HCT116 (cell line): ENCODE measurements at regions not wholly inside any gene's neighbourhood (a gene's known extent, or its start where the extent isn't known, plus 50 kb on each side); places are given as distances from the start of the nearest gene placed in this dataset.

ENCODE experiments used
- ATAC-seq: fragments of 200-7000 bp; cut with Tn5 transposase; 2 replicates; pipeline ENCODE4 v1.9.1; 2020; ENCODE audit warnings: mild to moderate bottlenecking, moderate library complexity
- BruUV-seq: library from RNA; stranded (reverse); fragments of 400-500 nt; replicated peaks from 2 replicates; lab custom pipeline; 2021; lab: Mats Ljungman, UMichigan
- CTCF ChIA-PET: fragments of 300-600 bp; sonication (Branson Sonifier 250); formaldehyde crosslinking; loops from one replicate; lab custom pipeline; 2021; ENCODE audit warnings: antibody characterized with exemption; lab: Charles Lee
- POLR2A ChIA-PET: fragments of 300-600, 350-600 bp; sonication (Branson Sonifier 250); formaldehyde crosslinking; loops from one replicate; lab custom pipeline; 2021; ENCODE audit warnings: antibody characterized with exemption; lab: Charles Lee
- RAD21 ChIA-PET, 2 experiments: fragments of 300-600 bp; sonication (Branson Sonifier 250); formaldehyde crosslinking; loops; one replicate each; lab custom pipeline; 2023; ENCODE audit warnings: low total read pairs in 2 of 2; ENCODE audit not compliant: uncharacterized antibody in 2 of 2, unreplicated experiment in 2 of 2, low non-redundant PET in 1 of 2; lab: Charles Lee
- DNase-seq: peaks from one replicate; pipeline ENCODE4 v3.0.0-alpha.2; 2010; ENCODE audit warnings: low read depth, low spot score
- H2AFZ ChIP-seq: fragments of 200-600 bp; shearing (Covaris generic), sonication (generic); 2 replicates; pipeline ENCODE4 v1.6.1; 2017; ENCODE audit warnings: low read depth, mixed run types, mixed read lengths, antibody characterized with exemption, low read length; ENCODE audit not compliant: poor library complexity, severe bottlenecking
- H3K27ac ChIP-seq: 2 replicates; pipeline ENCODE4 v1.5.1; 2012; ENCODE audit warnings: low read depth, low read length
- H3K27me3 ChIP-seq: fragments of 200-600 bp; sonication (generic); 2 replicates; pipeline ENCODE4 v1.6.1; 2016; ENCODE audit warnings: mixed run types, low read length, mixed read lengths; ENCODE audit not compliant: insufficient read depth
- H3K36me3 ChIP-seq, 2 experiments: fragments of 200-500 bp in 1 of 2; fragments of 200-600 bp in 1 of 2; sonication (Bioruptor generic) in 1 of 2; sonication (generic) in 1 of 2; 2 replicates each; pipeline versions ENCODE4 v1.5.1 to v1.6.1; 2014 to 2016; ENCODE audit warnings: low read length in 2 of 2, inconsistent platforms in 1 of 2, mixed read lengths in 1 of 2, mixed run types in 1 of 2; ENCODE audit not compliant: insufficient read depth in 2 of 2, control insufficient read depth in 1 of 2
- H3K4me1 ChIP-seq, 2 experiments: fragments of 200-600 bp in 1 of 2; sonication (generic) in 1 of 2; 2 replicates each; pipeline versions ENCODE4 v1.5.1 to v1.6.1; 2012 to 2017; ENCODE audit warnings: low read length in 2 of 2, inconsistent platforms in 1 of 2, mild to moderate bottlenecking in 1 of 2, mixed read lengths in 1 of 2, mixed run types in 1 of 2, moderate library complexity in 1 of 2; ENCODE audit not compliant: insufficient read depth in 2 of 2, control insufficient read depth in 1 of 2
- H3K4me2 ChIP-seq: fragments of 200-600 bp; sonication (generic); 2 replicates; pipeline ENCODE4 v1.6.1; 2017; ENCODE audit warnings: mixed run types, low read length, mixed read lengths
- H3K4me3 ChIP-seq, 2 experiments: fragments of 200-600 bp in 1 of 2; sonication (generic) in 1 of 2; replicated peaks in 1 of 2; 2 replicates each; pipeline ENCODE4 v1.5.1; 2011 to 2016; ENCODE audit warnings: low read length in 2 of 2, control low read depth in 1 of 2, low read depth in 1 of 2, mild to moderate bottlenecking in 1 of 2, mixed read lengths in 1 of 2, mixed run types in 1 of 2
- H3K79me2 ChIP-seq: fragments of 200-600 bp; sonication (generic); 2 replicates; pipeline ENCODE4 v1.6.1; 2017; ENCODE audit warnings: mild to moderate bottlenecking, mixed run types, low read length, moderate library complexity, mixed read lengths; ENCODE audit not compliant: insufficient read depth
- H3K9ac ChIP-seq: fragments of 200-600 bp; sonication (generic); 2 replicates; pipeline ENCODE4 v1.6.1; 2016; ENCODE audit warnings: low read length, mixed read lengths
- H3K9me2 ChIP-seq: fragments of 200-600 bp; sonication (generic), shearing (Covaris generic); 2 replicates; pipeline ENCODE4 v1.6.1; 2017; ENCODE audit warnings: mixed run types, mild to moderate bottlenecking, moderate library complexity; ENCODE audit not compliant: insufficient read depth
- H3K9me3 ChIP-seq, 2 experiments: fragments of 200-500 bp in 1 of 2; fragments of 200-600 bp in 1 of 2; sonication (Bioruptor generic) in 1 of 2; sonication (generic) in 1 of 2; 2 replicates each; pipeline ENCODE4 v1.6.1; 2014 to 2017; ENCODE audit warnings: low read length in 2 of 2, mixed read lengths in 2 of 2, inconsistent platforms in 1 of 2, low read depth in 1 of 2, mild to moderate bottlenecking in 1 of 2, mixed run types in 1 of 2, moderate library complexity in 1 of 2; ENCODE audit not compliant: control insufficient read depth in 1 of 2, insufficient read depth in 1 of 2
- H4K20me1 ChIP-seq: fragments of 200-600 bp; sonication (generic), shearing (Covaris generic); 2 replicates; pipeline ENCODE4 v1.6.1; 2017; ENCODE audit warnings: mixed run types, mild to moderate bottlenecking, moderate library complexity; ENCODE audit not compliant: insufficient read depth
- CEBPB ChIP-seq: IDR thresholded peaks from 2 replicates; pipeline ENCODE4 v1.6.1; 2012; ENCODE audit warnings: low read depth
- EGR1 ChIP-seq: IDR thresholded peaks from 2 replicates; pipeline ENCODE4 v1.6.1; 2012; ENCODE audit warnings: low read depth
- ELF1 ChIP-seq: IDR thresholded peaks from 2 replicates; pipeline ENCODE4 v1.6.1; 2012; ENCODE audit warnings: low read depth, borderline replicate concordance
- EZH2 ChIP-seq: fragments of 200-600 bp; sonication (generic); IDR thresholded peaks from 2 replicates; pipeline ENCODE4 v1.6.1; 2017; ENCODE audit warnings: antibody characterized with exemption, mixed run types
- FOSL1 ChIP-seq: IDR thresholded peaks from 2 replicates; pipeline ENCODE4 v1.6.1; 2012; ENCODE audit warnings: low read depth
- POLR2AphosphoS5 ChIP-seq: IDR thresholded peaks from 2 replicates; pipeline ENCODE4 v1.6.1; 2011; ENCODE audit warnings: mild to moderate bottlenecking, low read depth, low read length, moderate library complexity
- RAD21 ChIP-seq: IDR thresholded peaks from 2 replicates; pipeline ENCODE4 v1.6.1; 2012; ENCODE audit warnings: low read depth, mild to moderate bottlenecking
- SIN3A ChIP-seq: IDR thresholded peaks from 2 replicates; pipeline ENCODE4 v1.6.1; 2012; ENCODE audit warnings: low read depth
- SP1 ChIP-seq: IDR thresholded peaks from 2 replicates; pipeline ENCODE4 v1.6.1; 2012; ENCODE audit warnings: low read depth
- SRF ChIP-seq: IDR thresholded peaks from 2 replicates; pipeline ENCODE4 v1.6.1; 2012; ENCODE audit warnings: low read depth
- TCF7L2 ChIP-seq: IDR thresholded peaks from 2 replicates; pipeline ENCODE4 v1.7.0; 2011; ENCODE audit warnings: borderline replicate concordance, inconsistent platforms; ENCODE audit not compliant: insufficient read depth, insufficient read length; ENCODE audit errors: extremely low read depth
- ZFX ChIP-seq: fragments of 450-650 bp; IDR thresholded peaks from 2 replicates; pipeline ENCODE4 v1.6.1; 2017
- intact Hi-C: fragments of 100-400 bp; cut with micrococcal nuclease; formaldehyde crosslinking; loops from 2 replicates; pipeline ENCODE4 v1.10.0; 2022
- TF ChIP-seq, protein P1 (sequence below): IDR thresholded peaks from 2 replicates; pipeline ENCODE4 v1.6.1; 2011; ENCODE audit warnings: mild to moderate bottlenecking, low read length, moderate library complexity; ENCODE audit not compliant: insufficient replicate concordance; ENCODE audit errors: extremely low read depth
- TF ChIP-seq, protein P2 (sequence below), 3 experiments: fragments of 200-600 bp in 1 of 3; sonication (generic) in 1 of 3; IDR thresholded peaks in 2 of 3; conservative IDR thresholded peaks in 1 of 3; 2 replicates each; pipeline ENCODE4 v1.5.1; 2012 to 2017; ENCODE audit warnings: low read depth in 2 of 3, low read length in 2 of 3, antibody characterized with exemption in 1 of 3, borderline replicate concordance in 1 of 3, control low read depth in 1 of 3, mild to moderate bottlenecking in 1 of 3, mixed read lengths in 1 of 3, mixed run types in 1 of 3, moderate library complexity in 1 of 3; ENCODE audit not compliant: insufficient read depth in 1 of 3
- TF ChIP-seq, protein P3 (sequence below): IDR thresholded peaks from 2 replicates; pipeline ENCODE4 v1.6.1; 2012
- TF ChIP-seq, protein P4 (sequence below): IDR thresholded peaks from 2 replicates; pipeline ENCODE4 v1.6.1; 2012; ENCODE audit warnings: low read depth

DNA sequence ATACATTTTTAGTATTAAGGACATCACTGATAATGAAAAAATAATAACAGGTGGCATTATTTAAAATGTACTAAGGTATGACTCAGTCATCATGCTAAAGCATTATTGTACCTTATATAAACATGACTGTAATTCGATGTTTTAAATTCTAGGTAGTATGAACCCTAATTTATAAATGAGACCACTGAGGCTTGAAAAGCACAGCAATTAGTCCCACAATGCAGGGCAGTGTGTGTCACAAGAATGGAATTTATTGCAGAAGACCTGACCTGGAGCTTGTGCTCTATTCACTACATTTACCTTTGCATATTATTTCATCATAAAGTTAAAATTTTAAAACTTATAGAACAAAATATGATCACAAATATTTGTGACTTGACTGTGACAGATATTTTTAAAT is 358.5 kb upstream of the DSEL start:
- Histone ChIP-seq H3K4me3 (no peak overlapping the region), H3K27me3 (no peaks in the 10 kb centered on the region), H3K4me1 (no peaks in the 10 kb centered on the region), H3K36me3 (no peaks in the 10 kb centered on the region), H3K79me2 (no peaks in the 10 kb centered on the region), H4K20me1 (no peaks in the 10 kb centered on the region), H3K9me2 (no peaks in the 10 kb centered on the region), H2AFZ (no peak overlapping the region), H3K27ac (no peak overlapping the region), H3K4me2 (no peak overlapping the region), H3K9me3 (peaks cover 7 to 12% of the 10 kb centered on the region in 2 experiments; a peak in 3 of 4 replicates), H3K9ac (no peak overlapping the region)
- POLR2A ChIA-PET: no interaction called here
- CTCF ChIA-PET: no interaction called here
- no peak for TF ChIP-seq FOSL1
- no peak for TF ChIP-seq SIN3A
- TF ChIP-seq, protein P1, sequence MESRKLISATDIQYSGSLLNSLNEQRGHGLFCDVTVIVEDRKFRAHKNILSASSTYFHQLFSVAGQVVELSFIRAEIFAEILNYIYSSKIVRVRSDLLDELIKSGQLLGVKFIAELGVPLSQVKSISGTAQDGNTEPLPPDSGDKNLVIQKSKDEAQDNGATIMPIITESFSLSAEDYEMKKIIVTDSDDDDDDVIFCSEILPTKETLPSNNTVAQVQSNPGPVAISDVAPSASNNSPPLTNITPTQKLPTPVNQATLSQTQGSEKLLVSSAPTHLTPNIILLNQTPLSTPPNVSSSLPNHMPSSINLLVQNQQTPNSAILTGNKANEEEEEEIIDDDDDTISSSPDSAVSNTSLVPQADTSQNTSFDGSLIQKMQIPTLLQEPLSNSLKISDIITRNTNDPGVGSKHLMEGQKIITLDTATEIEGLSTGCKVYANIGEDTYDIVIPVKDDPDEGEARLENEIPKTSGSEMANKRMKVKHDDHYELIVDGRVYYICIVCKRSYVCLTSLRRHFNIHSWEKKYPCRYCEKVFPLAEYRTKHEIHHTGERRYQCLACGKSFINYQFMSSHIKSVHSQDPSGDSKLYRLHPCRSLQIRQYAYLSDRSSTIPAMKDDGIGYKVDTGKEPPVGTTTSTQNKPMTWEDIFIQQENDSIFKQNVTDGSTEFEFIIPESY: no peak
- no peak for TF ChIP-seq ELF1
- TF ChIP-seq ZFX: no peak
- no peak for TF ChIP-seq SRF
- no peak for TF ChIP-seq EZH2
- no peak for TF ChIP-seq POLR2AphosphoS5
- TF ChIP-seq, protein P2, sequence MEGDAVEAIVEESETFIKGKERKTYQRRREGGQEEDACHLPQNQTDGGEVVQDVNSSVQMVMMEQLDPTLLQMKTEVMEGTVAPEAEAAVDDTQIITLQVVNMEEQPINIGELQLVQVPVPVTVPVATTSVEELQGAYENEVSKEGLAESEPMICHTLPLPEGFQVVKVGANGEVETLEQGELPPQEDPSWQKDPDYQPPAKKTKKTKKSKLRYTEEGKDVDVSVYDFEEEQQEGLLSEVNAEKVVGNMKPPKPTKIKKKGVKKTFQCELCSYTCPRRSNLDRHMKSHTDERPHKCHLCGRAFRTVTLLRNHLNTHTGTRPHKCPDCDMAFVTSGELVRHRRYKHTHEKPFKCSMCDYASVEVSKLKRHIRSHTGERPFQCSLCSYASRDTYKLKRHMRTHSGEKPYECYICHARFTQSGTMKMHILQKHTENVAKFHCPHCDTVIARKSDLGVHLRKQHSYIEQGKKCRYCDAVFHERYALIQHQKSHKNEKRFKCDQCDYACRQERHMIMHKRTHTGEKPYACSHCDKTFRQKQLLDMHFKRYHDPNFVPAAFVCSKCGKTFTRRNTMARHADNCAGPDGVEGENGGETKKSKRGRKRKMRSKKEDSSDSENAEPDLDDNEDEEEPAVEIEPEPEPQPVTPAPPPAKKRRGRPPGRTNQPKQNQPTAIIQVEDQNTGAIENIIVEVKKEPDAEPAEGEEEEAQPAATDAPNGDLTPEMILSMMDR (IDR thresholded peaks at IDR 0.05 in 2 of 3, conservative IDR thresholded peaks at IDR 0.05 in 1 of 3; ENCODE audit: borderline replicate concordance in 1 of 3, insufficient read depth in 1 of 3, low read depth in 2 of 3, low read length in 2 of 3): no peak
- TF ChIP-seq, protein P3, sequence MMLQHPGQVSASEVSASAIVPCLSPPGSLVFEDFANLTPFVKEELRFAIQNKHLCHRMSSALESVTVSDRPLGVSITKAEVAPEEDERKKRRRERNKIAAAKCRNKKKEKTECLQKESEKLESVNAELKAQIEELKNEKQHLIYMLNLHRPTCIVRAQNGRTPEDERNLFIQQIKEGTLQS: no peak
- TF ChIP-seq EGR1: no peak
- TF ChIP-seq RAD21: no peak
- TF ChIP-seq CEBPB: no peak
- no peak for TF ChIP-seq TCF7L2
- TF ChIP-seq, protein P4, sequence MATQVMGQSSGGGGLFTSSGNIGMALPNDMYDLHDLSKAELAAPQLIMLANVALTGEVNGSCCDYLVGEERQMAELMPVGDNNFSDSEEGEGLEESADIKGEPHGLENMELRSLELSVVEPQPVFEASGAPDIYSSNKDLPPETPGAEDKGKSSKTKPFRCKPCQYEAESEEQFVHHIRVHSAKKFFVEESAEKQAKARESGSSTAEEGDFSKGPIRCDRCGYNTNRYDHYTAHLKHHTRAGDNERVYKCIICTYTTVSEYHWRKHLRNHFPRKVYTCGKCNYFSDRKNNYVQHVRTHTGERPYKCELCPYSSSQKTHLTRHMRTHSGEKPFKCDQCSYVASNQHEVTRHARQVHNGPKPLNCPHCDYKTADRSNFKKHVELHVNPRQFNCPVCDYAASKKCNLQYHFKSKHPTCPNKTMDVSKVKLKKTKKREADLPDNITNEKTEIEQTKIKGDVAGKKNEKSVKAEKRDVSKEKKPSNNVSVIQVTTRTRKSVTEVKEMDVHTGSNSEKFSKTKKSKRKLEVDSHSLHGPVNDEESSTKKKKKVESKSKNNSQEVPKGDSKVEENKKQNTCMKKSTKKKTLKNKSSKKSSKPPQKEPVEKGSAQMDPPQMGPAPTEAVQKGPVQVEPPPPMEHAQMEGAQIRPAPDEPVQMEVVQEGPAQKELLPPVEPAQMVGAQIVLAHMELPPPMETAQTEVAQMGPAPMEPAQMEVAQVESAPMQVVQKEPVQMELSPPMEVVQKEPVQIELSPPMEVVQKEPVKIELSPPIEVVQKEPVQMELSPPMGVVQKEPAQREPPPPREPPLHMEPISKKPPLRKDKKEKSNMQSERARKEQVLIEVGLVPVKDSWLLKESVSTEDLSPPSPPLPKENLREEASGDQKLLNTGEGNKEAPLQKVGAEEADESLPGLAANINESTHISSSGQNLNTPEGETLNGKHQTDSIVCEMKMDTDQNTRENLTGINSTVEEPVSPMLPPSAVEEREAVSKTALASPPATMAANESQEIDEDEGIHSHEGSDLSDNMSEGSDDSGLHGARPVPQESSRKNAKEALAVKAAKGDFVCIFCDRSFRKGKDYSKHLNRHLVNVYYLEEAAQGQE: no peak
- no peak for TF ChIP-seq SP1
- BruUV-seq: no TSS peak
- DNase-seq (no peak), ATAC-seq (no peak)
- RAD21 ChIA-PET: no interaction called here
- intact Hi-C loops: no loop called here
